ENCODE measurements at regions not wholly inside any gene's neighbourhood (a gene's known extent, or its start where the extent isn't known, plus 50 kb on each side); places are given as distances from the start of the nearest gene placed in this dataset.

DNA sequence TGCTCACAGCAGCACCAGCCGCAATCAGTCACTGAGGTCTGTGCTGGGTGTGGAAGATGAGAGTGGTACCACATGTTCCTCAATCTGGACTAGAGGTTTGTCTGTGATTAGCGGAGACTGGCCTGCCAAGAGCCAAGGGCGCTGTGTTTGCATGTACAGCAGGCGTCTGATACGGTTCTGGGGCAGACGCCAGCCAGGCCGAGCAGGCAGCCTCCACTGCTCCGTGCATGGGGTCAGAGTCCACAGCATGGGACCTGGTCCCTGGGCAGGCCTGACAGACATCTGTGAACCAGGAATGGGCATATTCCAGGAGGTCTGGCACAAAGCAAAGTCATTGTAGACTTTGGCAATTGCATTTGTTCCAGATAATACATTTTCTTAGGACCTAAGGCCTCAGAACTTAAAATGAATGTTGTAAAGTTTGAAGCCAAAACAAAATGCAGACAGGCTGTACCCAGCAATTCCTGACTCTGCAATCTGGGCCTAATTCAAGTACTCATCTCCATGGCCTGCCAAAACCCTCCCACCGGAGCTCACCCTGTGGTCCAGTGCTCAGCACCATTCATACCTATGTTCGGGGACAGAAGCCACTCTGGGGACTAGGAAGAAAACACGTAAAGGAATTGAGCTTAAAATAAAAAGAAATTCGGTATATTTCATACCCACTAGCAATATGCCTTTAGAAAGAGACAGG lies 50.0 kb upstream of the FAM20C start (continued):
- TF ChIP-seq ZNF114 (CRISPR knock-in tag; IDR thresholded peaks at IDR 0.05): no peak
- TF ChIP-seq ETS1 (IDR thresholded peaks at IDR 0.05): no peak
- no peak for TF ChIP-seq EZH2 (IDR thresholded peaks at IDR 0.05; ENCODE audit: low read depth, unreplicated experiment)
- TF ChIP-seq CREB1 (CRISPR knock-in tag; IDR thresholded peaks at IDR 0.05; ENCODE audit: low read depth): no peak
- no peak for TF ChIP-seq NANOG (IDR thresholded peaks at IDR 0.05; ENCODE audit: borderline replicate concordance)
- TF ChIP-seq EZH2phosphoT487 (IDR thresholded peaks at IDR 0.05; ENCODE audit: unreplicated experiment): no peak
- no peak for TF ChIP-seq REST (IDR thresholded peaks at IDR 0.05; ENCODE audit: unreplicated experiment)
- TF ChIP-seq JUNB (IDR thresholded peaks at IDR 0.05; ENCODE audit: unreplicated experiment): no peak
- no peak for TF ChIP-seq STAT1 (IDR thresholded peaks at IDR 0.05; ENCODE audit: unreplicated experiment)
- no peak for TF ChIP-seq ZNF331 (CRISPR knock-in tag; IDR thresholded peaks at IDR 0.05; ENCODE audit: low read depth)

All from GM23338 (cell line).